ENCODE measurements at regions not wholly inside any gene's neighbourhood (a gene's known extent, or its start where the extent isn't known, plus 50 kb on each side); places are given as distances from the start of the nearest gene placed in this dataset.
A peak's percentile ranks its signal among the peaks of the same experiment; 100 is the strongest.

DNA sequence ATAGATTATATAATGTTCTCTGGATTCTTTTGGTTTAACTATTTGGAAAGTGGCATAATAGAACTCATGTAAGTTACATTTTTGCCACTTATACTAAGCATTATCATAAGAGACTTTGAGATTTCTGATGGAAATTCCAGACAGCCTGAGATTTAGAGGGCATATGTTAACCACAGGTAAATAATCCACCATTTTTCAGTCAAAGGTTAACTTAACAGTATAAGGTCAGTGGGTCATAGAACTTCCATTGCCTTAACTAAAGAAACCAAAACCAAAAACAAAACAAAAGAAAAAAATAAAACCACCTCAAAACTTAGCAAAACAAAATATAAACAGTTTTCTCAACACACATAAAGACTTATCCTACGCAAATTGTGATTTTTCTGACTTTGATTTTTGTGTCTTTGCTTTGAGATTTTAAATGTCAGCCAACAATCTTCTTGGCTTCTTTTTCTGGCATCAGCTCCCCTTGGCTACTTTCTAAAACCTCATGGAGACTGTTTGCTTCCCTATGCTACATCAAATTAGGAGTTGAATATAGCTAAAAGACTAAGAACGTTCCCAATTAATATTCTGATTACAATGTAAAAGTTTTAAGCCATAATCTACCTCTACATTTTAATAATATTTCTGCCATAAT lies 430.1 kb upstream of the DAB2 start:
- H3K36me3 ChIP-seq (ENCODE audit: control insufficient read depth, insufficient read depth, low read length): no peaks in the 10 kb centered on the region
- no peak overlapping the region for H3K4me3 ChIP-seq (ENCODE audit: low read length)
- peak in 1 of 2 donors; percentile 2 for DNase-seq
- no peaks in the 10 kb centered on the region for H3K27me3 ChIP-seq (ENCODE audit: control insufficient read depth, insufficient read depth, low read length)
- no peaks in the 10 kb centered on the region for H3K9me3 ChIP-seq (ENCODE audit: control insufficient read depth, low read depth, low read length)
- no peaks in the 10 kb centered on the region for H3K4me1 ChIP-seq (ENCODE audit: control insufficient read depth, insufficient read depth, low read length)
- H3K27ac ChIP-seq (ENCODE audit: low read length): no peak overlapping the region
- 100% methylated on average over 1 of the region's 2 CpGs for WGBS (ENCODE audit: insufficient coverage, low lambda C conversion rate)

DNA sequence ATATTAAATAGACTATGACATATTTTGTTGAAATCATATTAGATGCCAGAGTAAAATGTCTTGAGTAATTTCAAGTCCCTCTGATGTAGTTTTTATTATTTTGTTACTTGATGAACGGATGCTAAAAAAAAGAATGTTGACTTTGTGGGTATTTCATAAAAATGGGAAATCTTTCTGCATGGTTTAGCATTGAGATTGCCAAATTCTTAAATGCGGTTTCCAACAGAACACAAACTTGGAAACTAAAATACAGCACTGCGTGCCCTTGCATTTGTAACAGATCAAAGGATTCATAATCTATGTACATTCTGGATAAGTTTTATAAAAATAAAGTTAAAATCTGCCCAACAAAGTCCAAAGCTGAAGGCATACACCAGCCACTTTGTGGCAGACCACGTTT lies 425.5 kb upstream of the DAB2 start:
- Histone ChIP-seq H3K4me1 (ENCODE audit: control insufficient read depth, insufficient read depth, low read length) (no peaks in the 10 kb centered on the region), H3K36me3 (ENCODE audit: control insufficient read depth, insufficient read depth, low read length) (no peaks in the 10 kb centered on the region), H3K4me3 (ENCODE audit: low read length) (no peak overlapping the region), H3K9me3 (ENCODE audit: control insufficient read depth, low read depth, low read length) (no peaks in the 10 kb centered on the region), H3K27me3 (ENCODE audit: control insufficient read depth, insufficient read depth, low read length) (no peaks in the 10 kb centered on the region), H3K27ac (ENCODE audit: low read length) (no peak overlapping the region)
- 100% methylated on average over 4 of the region's 4 CpGs for WGBS (ENCODE audit: insufficient coverage, low lambda C conversion rate)
- no peak for DNase-seq

DNA sequence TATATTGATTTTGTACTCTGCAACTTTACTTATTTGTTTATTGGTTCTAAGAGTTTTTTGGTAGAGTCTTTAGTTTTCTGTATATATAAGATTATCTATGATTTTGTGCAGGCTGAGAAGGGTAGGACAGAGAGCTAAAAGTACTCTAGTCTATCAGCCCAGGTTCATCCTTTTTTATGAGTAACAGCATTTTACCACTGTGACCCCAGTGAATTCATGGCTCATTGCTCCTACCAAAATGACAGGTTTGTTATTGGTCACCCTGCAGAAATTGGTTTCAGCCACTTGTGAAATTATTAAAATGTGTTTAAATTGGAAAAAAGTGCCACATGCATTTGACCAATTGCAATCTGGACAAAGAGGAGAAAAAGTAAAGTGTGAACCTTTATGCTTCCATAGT lies 421.4 kb upstream of the DAB2 start:
- Histone ChIP-seq H3K27ac (ENCODE audit: low read length) (no peak overlapping the region), H3K27me3 (ENCODE audit: control insufficient read depth, insufficient read depth, low read length) (no peaks in the 10 kb centered on the region), H3K4me3 (ENCODE audit: low read length) (no peak overlapping the region), H3K4me1 (ENCODE audit: control insufficient read depth, insufficient read depth, low read length) (no peaks in the 10 kb centered on the region), H3K9me3 (ENCODE audit: control insufficient read depth, low read depth, low read length) (no peaks in the 10 kb centered on the region), H3K36me3 (ENCODE audit: control insufficient read depth, insufficient read depth, low read length) (no peaks in the 10 kb centered on the region)
- DNase-seq: no peak

DNA sequence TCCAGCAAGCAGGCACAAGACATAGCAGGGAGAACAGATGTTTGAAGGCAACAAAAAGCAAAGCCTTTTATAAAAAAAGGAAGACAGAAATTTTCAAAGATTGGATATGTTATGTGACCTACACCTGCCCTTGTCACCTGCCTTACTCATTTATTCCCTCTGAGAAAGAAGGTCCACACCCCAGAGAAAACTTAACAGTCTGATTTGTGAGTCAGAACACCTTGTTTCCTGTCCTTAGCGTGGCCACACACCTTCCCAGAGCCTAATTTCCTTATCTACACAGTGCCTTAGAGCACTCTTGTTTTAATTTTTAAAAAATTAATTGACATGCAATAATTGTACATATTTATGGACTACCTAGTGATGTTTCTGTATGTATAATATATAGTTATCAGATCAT lies 419.0 kb upstream of the DAB2 start:
- peaks cover 5% of the 10 kb centered on the region for H3K9me3 ChIP-seq (ENCODE audit: control insufficient read depth, low read depth, low read length)
- H3K27me3 ChIP-seq (ENCODE audit: control insufficient read depth, insufficient read depth, low read length): no peaks in the 10 kb centered on the region
- 67% methylated on average over 1 of the region's 1 CpG for WGBS (ENCODE audit: insufficient coverage, low lambda C conversion rate)
- DNase-seq: no peak
- no peak overlapping the region for H3K4me3 ChIP-seq (ENCODE audit: low read length)
- H3K4me1 ChIP-seq (ENCODE audit: control insufficient read depth, insufficient read depth, low read length): no peaks in the 10 kb centered on the region
- no peaks in the 10 kb centered on the region for H3K36me3 ChIP-seq (ENCODE audit: control insufficient read depth, insufficient read depth, low read length)
- H3K27ac ChIP-seq (ENCODE audit: low read length): no peak overlapping the region

DNA sequence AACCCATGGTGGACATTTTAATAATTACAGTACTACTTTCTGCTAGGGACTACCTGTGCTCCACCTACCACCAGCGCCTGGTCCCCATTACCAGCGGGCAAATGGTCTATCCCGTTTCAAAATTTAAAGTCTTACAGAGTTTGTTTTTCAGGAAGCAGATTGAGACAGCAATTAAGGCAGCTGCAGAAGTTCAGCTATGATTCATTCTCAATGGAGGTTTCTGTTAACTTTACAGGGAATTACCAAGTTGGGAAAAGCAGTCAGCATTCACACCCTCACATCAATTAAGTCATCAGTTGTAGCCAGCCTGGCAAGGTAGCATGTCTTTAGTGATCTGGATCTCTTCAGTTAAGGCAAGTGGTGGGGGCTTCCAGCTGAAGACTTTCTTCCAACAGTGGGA lies 410.6 kb upstream of the DAB2 start:
- H3K9me3 ChIP-seq (ENCODE audit: control insufficient read depth, low read depth, low read length): peaks cover 5% of the 10 kb centered on the region
- H3K4me1 ChIP-seq (ENCODE audit: control insufficient read depth, insufficient read depth, low read length): no peaks in the 10 kb centered on the region
- no peak for DNase-seq
- H3K27ac ChIP-seq (ENCODE audit: low read length): no peak overlapping the region
- no peak overlapping the region for H3K4me3 ChIP-seq (ENCODE audit: low read length)
- WGBS (ENCODE audit: insufficient coverage, low lambda C conversion rate): no CpG with 5 or more reads among the region's 3 CpGs
- H3K36me3 ChIP-seq (ENCODE audit: control insufficient read depth, insufficient read depth, low read length): no peaks in the 10 kb centered on the region
- H3K27me3 ChIP-seq (ENCODE audit: control insufficient read depth, insufficient read depth, low read length): no peaks in the 10 kb centered on the region

DNA sequence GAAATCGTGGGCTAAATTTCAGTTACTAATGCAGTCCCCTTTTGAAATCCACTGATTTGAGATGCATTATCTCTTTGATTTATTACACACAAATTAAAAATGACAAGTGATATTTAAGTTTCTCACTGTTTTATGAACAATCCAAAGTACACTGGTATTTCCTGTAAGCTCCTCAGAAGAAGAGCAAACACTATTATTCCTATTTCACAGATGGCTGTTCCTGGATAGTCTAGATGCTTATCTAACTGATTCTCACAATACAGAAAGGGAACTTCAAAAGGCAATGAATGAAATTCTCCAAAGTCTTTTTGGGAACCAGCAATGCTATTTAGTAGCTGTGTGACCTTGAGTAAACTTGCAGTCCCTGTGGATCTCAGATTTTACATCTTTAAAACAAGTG lies 404.7 kb upstream of the DAB2 start:
- Histone ChIP-seq H3K36me3 (ENCODE audit: control insufficient read depth, insufficient read depth, low read length) (no peaks in the 10 kb centered on the region), H3K9me3 (ENCODE audit: control insufficient read depth, low read depth, low read length) (no peaks in the 10 kb centered on the region), H3K27me3 (ENCODE audit: control insufficient read depth, insufficient read depth, low read length) (no peaks in the 10 kb centered on the region), H3K27ac (ENCODE audit: low read length) (no peak overlapping the region), H3K4me1 (ENCODE audit: control insufficient read depth, insufficient read depth, low read length) (no peaks in the 10 kb centered on the region), H3K4me3 (ENCODE audit: low read length) (no peak overlapping the region)
- no peak for DNase-seq
- 57% methylated on average over 1 of the region's 1 CpG for WGBS (ENCODE audit: insufficient coverage, low lambda C conversion rate)

DNA sequence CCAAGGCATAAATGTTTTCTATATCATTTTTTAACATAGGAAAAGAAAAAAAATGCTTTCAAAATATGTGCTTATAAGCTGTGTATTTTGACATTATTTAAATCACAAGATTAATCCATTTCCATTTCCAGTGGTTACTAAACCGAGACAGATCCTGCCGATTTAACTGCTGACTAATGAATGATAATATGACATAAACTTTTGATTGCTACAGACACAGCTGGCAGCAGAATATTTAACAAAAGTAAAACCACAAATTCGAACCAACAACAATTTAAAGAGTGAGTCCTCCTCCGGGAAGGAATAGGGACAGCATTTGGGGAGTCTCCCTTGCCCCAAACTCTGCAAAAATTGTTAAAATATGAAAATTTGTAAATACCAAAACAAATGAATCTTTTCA lies 401.3 kb upstream of the DAB2 start:
- Histone ChIP-seq H3K9me3 (ENCODE audit: control insufficient read depth, low read depth, low read length) (no peaks in the 10 kb centered on the region), H3K4me1 (ENCODE audit: control insufficient read depth, insufficient read depth, low read length) (no peaks in the 10 kb centered on the region), H3K27me3 (ENCODE audit: control insufficient read depth, insufficient read depth, low read length) (no peaks in the 10 kb centered on the region), H3K27ac (ENCODE audit: low read length) (no peak overlapping the region), H3K36me3 (ENCODE audit: control insufficient read depth, insufficient read depth, low read length) (no peaks in the 10 kb centered on the region), H3K4me3 (ENCODE audit: low read length) (no peak overlapping the region)
- WGBS (ENCODE audit: insufficient coverage, low lambda C conversion rate): 92% methylated on average over 2 of the region's 4 CpGs
- DNase-seq: no peak

DNA sequence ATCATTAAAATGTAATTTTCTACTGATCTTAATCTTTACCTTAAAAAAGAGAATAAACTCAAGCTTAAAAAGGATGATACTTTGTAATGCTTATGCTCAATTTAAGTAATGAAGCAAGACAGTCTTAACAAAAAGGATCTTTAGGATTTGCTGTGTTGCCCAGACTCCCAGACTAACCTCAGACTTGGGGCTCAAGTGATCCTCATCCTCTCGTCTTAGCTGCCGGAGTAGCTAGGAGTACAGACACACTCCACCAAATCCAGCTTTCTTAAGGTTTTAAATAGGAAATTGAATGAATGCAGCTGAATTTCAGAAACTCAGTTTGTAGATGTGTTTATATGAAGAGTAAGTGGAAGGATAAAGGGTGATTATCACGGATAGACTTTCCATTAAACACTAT lies 400.5 kb upstream of the DAB2 start:
- no peak for DNase-seq
- Histone ChIP-seq H3K27ac (ENCODE audit: low read length) (no peak overlapping the region), H3K36me3 (ENCODE audit: control insufficient read depth, insufficient read depth, low read length) (no peaks in the 10 kb centered on the region), H3K27me3 (ENCODE audit: control insufficient read depth, insufficient read depth, low read length) (no peaks in the 10 kb centered on the region), H3K4me3 (ENCODE audit: low read length) (no peak overlapping the region), H3K4me1 (ENCODE audit: control insufficient read depth, insufficient read depth, low read length) (no peaks in the 10 kb centered on the region), H3K9me3 (ENCODE audit: control insufficient read depth, low read depth, low read length) (no peaks in the 10 kb centered on the region)
- WGBS (ENCODE audit: insufficient coverage, low lambda C conversion rate): 83% methylated on average over 1 of the region's 3 CpGs

DNA sequence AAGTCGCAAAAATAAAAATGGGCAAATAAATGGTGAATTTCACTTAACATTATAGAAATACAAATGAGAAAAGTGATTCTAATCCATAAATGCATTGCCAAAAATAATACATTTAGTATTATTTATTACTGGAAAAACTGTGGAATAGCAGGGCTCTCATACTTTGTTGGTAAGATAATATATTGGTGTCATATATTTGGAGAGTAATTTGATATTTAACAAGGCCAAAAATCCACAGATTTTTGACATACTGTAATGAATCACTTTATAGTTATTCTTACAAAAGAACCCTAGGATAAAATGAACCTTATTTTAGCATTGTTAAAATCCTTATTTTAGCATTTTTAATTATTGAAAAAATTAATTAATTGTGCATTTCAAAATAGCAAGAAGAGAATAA lies 397.2 kb upstream of the DAB2 start:
- Histone ChIP-seq H3K4me1 (ENCODE audit: control insufficient read depth, insufficient read depth, low read length) (no peaks in the 10 kb centered on the region), H3K36me3 (ENCODE audit: control insufficient read depth, insufficient read depth, low read length) (no peaks in the 10 kb centered on the region), H3K27me3 (ENCODE audit: control insufficient read depth, insufficient read depth, low read length) (no peaks in the 10 kb centered on the region), H3K9me3 (ENCODE audit: control insufficient read depth, low read depth, low read length) (no peaks in the 10 kb centered on the region), H3K4me3 (ENCODE audit: low read length) (no peak overlapping the region), H3K27ac (ENCODE audit: low read length) (no peak overlapping the region)
- DNase-seq: no peak
- WGBS (ENCODE audit: insufficient coverage, low lambda C conversion rate): 86% methylated on average over 1 of the region's 1 CpG

DNA sequence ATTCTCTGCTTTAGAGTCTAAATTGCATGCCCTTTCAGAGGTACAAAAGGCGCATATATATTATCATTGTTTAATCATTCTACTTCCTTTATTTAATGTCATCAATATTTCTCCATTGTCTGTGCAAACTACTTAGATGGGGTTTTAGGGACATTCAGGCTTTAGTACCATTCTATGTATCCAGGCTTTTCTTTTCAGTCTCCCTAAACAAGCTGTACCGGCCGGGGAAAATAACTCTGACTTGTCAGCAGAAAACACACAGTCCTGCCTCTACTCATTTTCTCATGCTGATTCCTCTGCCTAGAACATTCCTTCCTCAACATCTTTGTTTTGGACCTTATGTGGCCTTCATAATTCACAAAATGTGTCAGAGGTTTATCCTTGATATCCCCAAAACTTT lies 392.1 kb upstream of the DAB2 start:
- no peak for DNase-seq
- no peaks in the 10 kb centered on the region for H3K9me3 ChIP-seq (ENCODE audit: control insufficient read depth, low read depth, low read length)
- H3K4me1 ChIP-seq (ENCODE audit: control insufficient read depth, insufficient read depth, low read length): peaks cover 11% of the 10 kb centered on the region
- no peaks in the 10 kb centered on the region for H3K27me3 ChIP-seq (ENCODE audit: control insufficient read depth, insufficient read depth, low read length)
- 88% methylated on average over 3 of the region's 3 CpGs for WGBS (ENCODE audit: insufficient coverage, low lambda C conversion rate)
- H3K27ac ChIP-seq (ENCODE audit: low read length): no peak overlapping the region
- no peaks in the 10 kb centered on the region for H3K36me3 ChIP-seq (ENCODE audit: control insufficient read depth, insufficient read depth, low read length)
- H3K4me3 ChIP-seq (ENCODE audit: low read length): no peak overlapping the region

DNA sequence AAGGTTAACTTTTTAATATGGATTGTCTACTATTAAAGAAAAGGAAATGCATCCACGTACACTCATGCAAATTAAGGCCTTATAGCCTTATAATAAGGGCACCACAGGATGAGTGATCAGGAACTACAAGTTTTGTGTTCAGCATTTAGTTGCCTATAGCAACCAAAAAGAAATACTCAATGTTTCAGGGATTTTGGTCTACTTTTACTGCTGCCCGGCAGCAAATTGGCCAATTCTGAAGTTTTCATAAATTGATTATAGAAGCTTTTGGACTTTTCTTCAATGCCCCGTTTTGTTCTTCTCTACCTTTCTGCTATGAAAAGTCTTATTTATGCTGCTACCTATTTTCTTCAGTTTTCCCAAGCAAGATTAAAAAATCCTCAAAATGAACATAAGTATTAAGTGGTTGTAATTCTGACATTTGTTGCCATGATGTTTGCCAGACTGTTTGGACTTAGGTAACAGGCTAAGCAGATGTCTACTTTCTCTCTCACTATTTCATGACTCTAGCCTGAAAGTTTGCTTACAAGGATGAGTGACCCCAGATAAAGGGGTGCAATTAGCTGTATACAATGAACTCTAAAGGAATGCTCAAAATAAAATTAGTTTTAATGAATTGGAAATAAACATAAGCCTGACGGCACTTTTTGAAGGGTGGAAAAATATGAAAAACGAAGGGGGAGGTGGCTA lies 391.5 kb upstream of the DAB2 start:
- WGBS (ENCODE audit: insufficient coverage, low lambda C conversion rate): 93% methylated on average over 2 of the region's 5 CpGs
- no peaks in the 10 kb centered on the region for H3K9me3 ChIP-seq (ENCODE audit: control insufficient read depth, low read depth, low read length)
- no peak overlapping the region for H3K27ac ChIP-seq (ENCODE audit: low read length)
- no peak overlapping the region for H3K4me3 ChIP-seq (ENCODE audit: low read length)
- no peaks in the 10 kb centered on the region for H3K36me3 ChIP-seq (ENCODE audit: control insufficient read depth, insufficient read depth, low read length)
- H3K4me1 ChIP-seq (ENCODE audit: control insufficient read depth, insufficient read depth, low read length): peaks cover 11% of the 10 kb centered on the region
- H3K27me3 ChIP-seq (ENCODE audit: control insufficient read depth, insufficient read depth, low read length): no peaks in the 10 kb centered on the region
- DNase-seq: no peak

Data from large intestine (tissue), 3 donors.